ENCODE measurements at regions not wholly inside any gene's neighbourhood (a gene's known extent, or its start where the extent isn't known, plus 50 kb on each side); places are given as distances from the start of the nearest gene placed in this dataset.
A peak's percentile ranks its signal among the peaks of the same experiment; 100 is the strongest.
"Not testable (repeated sequence)": the region's sequence is repeated elsewhere in the genome, so short reads cannot be mapped to it uniquely, and the experiment has no call there.

DNA sequence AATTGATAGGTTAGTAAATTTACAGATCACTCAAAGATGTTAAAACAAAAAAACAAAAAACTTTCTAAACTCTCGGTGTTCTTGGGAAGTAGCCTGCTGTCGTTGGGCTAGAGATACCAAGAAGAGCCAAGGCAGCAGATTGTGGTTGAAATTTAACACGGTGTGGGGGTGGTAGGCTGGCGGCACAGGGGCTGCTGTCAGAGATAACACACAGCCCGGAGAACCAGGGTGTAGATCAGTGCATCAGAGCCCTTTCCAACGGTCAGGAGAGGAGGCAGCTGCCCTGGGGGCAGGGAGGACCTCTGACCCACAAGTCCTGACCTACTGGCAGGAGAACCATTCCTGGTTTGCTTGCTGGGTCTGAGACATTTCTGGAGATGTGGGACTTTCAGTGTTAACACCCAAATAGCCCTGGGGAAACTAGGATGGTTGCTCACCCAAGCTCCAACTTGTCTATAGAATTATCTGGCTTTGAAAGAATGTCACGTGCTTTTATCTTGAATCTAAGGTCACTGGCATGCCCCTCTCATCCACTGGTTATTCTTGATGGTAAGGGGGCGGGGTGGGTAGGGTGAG lies 205.2 kb upstream of the PLGLB2 start:
- H3K4me3 ChIP-seq; H3K27me3 ChIP-seq; H3K36me3 ChIP-seq; H3K4me1 ChIP-seq; H3K9me3 ChIP-seq; intact Hi-C loops (cut with DNase I); H3K27ac ChIP-seq: not testable (repeated sequence)
- 16% methylated on average over 5 of the region's 8 CpGs for WGBS (ENCODE audit: insufficient coverage, low coverage, low lambda C conversion rate, missing lambda C conversion rate)
- peak; percentile 84 to 92 (median 88) for ATAC-seq
- peak; percentile 51 to 57 (median 53) for DNase-seq

DNA sequence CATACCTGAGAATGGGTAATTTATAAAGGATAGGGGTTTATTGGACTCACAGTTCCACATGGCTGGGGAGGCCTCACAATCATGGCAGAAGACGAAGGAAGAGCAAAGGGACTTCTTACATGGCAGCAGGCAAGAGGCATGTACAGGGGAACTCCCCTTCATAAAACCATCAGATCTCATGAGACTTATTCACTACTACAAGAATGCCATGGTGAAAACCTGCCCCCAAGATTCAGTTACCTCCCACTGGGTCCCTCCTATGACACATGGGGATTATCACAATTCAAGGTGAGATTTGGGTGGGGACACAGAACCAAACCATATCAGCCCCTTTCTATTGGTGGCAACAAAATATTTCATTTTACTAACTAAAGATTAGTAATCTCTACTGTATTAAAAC lies 204.1 kb upstream of the PLGLB2 start:
- H3K36me3 ChIP-seq; H3K27ac ChIP-seq; H3K4me1 ChIP-seq; ATAC-seq; H3K4me3 ChIP-seq; DNase-seq; intact Hi-C loops (cut with DNase I); H3K27me3 ChIP-seq; H3K9me3 ChIP-seq: not testable (repeated sequence)
- WGBS (ENCODE audit: insufficient coverage, low coverage, low lambda C conversion rate, missing lambda C conversion rate) = no CpG with 5 or more reads among the region's 1 CpG

DNA sequence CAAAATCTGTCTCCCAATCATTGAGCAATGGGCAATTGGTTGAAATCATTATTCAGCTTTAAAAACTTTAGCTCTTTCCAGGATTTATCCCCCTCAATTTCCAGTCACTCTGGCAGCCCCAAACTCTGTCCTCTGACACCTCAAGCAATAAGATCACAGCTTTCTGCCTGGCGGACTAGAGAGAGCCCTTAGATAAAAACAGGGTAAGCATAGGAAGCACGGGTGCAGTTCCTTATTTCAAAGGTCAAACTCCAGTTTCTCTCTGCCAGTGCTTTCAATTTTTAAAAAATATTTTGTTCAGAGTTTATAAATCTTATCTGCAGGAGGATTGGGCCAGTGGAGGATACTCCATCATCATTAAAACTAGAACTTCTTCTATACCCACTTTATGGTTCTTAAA lies 200.8 kb upstream of the PLGLB2 start:
- H3K4me1 ChIP-seq; DNase-seq; intact Hi-C loops (cut with DNase I); H3K27ac ChIP-seq; H3K9me3 ChIP-seq; H3K4me3 ChIP-seq; H3K27me3 ChIP-seq; H3K36me3 ChIP-seq: not testable (repeated sequence)
- WGBS (ENCODE audit: insufficient coverage, low coverage, low lambda C conversion rate, missing lambda C conversion rate) = 35% methylated on average over 2 of the region's 2 CpGs
- peak in 2 of 4 donors; percentile 31 to 51 for ATAC-seq

DNA sequence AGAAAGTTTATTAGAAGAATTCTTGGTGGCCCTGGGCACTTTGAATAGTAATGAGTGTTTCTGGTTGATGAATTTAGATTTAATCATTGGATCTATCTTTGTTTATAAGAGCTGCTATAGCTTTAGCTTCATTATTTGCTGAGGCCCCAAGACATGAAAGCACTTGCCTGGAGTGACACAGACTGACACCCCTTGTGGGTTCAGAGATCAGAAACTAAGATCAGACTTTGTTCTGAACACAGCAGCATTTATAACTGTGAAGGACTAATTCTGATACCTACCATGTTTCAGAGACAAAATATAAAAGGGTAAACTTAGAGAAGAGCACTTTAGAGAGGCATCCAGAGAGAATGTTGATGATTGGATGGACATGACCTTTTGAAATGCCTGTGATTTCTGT lies 199.9 kb upstream of the PLGLB2 start:
- H3K27me3 ChIP-seq; H3K36me3 ChIP-seq; ATAC-seq; H3K9me3 ChIP-seq; H3K4me3 ChIP-seq; H3K4me1 ChIP-seq; intact Hi-C loops (cut with DNase I); H3K27ac ChIP-seq; DNase-seq: not testable (repeated sequence)

DNA sequence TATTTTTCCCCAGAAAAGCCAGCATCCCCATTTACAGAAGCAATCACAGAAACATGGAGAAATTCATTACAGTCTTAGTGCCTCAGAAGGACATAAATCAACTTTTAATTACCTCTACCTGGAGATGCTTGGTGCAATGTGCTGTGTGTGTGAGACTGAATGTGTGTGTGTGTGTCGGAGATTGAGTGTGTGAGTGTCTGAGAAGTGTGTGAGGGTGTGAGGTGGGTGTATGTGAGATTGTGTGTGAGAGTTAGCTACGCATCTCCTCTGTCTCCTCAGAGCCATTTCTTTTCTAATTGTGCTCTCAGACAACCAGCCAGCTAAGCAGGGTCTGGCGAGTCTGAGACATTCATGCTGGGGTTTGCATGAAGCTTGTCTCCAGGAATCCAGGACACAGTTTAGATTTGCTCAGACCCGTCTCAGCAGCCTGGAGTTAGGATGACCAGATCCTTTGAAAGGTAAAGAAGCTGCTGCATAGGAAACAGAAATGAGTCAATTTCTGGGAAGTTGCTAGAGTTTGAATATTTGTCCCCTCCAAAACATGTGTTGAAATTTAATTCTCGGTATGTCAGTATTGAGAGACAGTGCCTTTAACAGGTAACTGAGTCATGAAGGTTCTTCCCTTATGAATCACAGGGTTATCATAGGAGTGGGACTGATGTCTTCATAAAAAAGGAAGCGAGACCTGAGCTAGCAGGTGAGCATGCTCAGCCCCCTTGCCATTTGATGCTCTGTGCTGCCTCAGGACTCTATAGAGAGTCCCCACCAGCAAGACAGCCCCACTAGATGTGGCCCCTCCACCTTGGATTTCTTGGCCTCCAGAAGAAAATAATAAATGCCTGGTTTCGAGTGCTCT lies 199.0 kb upstream of the PLGLB2 start:
- H3K27ac ChIP-seq; H3K4me1 ChIP-seq; H3K9me3 ChIP-seq; intact Hi-C loops (cut with DNase I); ATAC-seq; H3K4me3 ChIP-seq; H3K27me3 ChIP-seq; DNase-seq; H3K36me3 ChIP-seq: not testable (repeated sequence)
- WGBS (ENCODE audit: insufficient coverage, low coverage, low lambda C conversion rate, missing lambda C conversion rate) = 100% methylated on average over 1 of the region's 7 CpGs

DNA sequence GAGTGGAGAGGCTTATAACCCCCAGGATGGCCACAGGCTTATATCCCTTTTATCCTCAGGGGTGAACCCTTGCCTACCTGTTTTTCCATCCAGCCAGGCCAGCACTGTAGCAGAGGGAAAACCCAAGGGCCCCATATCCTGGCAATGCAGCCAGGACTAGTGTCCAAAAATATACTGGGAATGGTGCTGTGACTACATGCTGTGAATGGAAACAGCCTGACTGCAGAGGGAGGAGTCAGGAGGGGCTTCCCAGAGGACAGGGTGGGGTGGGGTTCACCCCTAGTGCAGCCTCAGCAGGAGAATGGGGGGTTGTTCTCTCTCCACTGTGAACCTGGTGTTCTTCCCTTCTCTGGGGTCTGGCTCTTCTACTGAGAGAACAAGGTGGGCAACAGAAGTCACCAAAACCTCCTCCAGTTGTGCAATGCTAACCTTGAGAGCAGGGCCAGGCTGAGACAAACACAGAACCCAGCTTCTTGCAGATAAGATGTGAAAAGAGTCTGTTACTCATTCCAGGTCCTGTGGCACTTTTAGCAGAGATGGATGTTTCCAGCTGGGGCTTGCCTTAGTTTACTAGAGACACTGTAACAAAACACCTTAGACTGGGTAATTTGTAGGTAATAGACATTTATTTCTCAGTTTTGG lies 198.2 kb upstream of the PLGLB2 start:
- ATAC-seq; intact Hi-C loops (cut with DNase I); H3K27ac ChIP-seq; H3K4me1 ChIP-seq; H3K4me3 ChIP-seq; H3K9me3 ChIP-seq; DNase-seq; H3K27me3 ChIP-seq; H3K36me3 ChIP-seq: not testable (repeated sequence)

DNA sequence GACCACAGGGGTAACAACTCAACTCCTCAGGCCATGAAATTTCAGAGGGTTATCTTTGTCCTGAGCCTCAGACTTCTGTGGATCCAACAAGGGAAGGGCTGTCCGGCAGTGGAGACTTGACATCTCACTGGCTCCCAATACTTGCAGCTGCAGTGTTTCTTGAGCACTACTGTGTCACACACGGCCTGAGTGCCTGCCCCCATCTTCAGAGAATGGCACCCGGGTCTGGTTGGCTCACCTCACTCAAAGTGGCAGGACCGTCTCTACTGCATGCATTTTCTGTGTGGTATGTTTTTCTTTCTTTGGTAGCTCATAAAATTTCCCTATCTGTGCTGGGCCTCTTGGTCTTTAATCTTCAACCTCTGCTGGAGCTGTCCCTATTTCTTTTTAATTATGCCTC lies 193.2 kb upstream of the PLGLB2 start:
- H3K27ac ChIP-seq; DNase-seq; H3K36me3 ChIP-seq; ATAC-seq; H3K9me3 ChIP-seq; H3K27me3 ChIP-seq; H3K4me3 ChIP-seq; intact Hi-C loops (cut with DNase I); H3K4me1 ChIP-seq: not testable (repeated sequence)
- no CpG with 5 or more reads among the region's 4 CpGs for WGBS (ENCODE audit: insufficient coverage, low coverage, low lambda C conversion rate, missing lambda C conversion rate)

DNA sequence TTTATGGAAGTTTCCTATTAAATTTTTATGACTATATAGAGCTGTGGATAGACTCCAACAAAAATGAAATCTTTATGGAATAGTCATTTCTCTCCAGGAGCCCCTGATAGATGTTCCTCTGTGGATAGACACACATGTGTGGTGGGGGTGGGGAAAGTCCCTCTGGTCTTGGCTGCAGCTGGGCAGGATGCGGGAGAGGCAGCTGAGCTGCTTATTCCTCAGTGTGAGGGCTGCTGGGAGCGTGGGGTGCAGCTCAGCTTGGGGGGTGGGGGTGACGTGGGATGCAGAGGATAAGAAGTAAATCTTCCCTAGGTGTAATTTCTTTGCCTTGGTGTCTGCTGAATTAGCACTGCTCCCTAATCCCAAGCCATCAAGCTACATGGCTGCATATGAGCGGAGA lies 192.8 kb upstream of the PLGLB2 start:
- H3K27ac ChIP-seq; DNase-seq; intact Hi-C loops (cut with DNase I); H3K36me3 ChIP-seq; ATAC-seq; H3K4me1 ChIP-seq; H3K9me3 ChIP-seq; H3K27me3 ChIP-seq; H3K4me3 ChIP-seq: not testable (repeated sequence)
- no CpG with 5 or more reads among the region's 4 CpGs for WGBS (ENCODE audit: insufficient coverage, low coverage, low lambda C conversion rate, missing lambda C conversion rate)

DNA sequence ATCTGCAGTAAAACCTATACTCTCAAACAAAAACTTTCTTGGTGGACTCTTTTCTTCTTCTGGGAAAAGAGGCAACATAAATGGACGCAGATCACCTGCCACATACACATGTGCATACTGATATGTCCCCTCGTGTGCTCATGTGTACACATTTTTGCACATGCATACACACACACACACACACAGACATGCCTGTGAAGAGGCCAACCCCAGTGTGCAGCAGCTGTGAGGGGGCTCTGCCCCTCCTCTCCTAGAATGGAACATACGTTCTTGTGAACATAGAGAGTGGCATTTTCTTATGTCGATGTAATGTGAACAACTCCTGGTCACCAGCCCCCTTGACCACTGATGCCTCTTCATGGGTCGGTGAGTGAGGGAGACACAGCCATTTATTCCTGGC lies 188.9 kb upstream of the PLGLB2 start:
- intact Hi-C loops (cut with DNase I); H3K4me1 ChIP-seq; DNase-seq; H3K9me3 ChIP-seq; H3K27ac ChIP-seq; H3K27me3 ChIP-seq; H3K4me3 ChIP-seq; ATAC-seq; H3K36me3 ChIP-seq: not testable (repeated sequence)
- no CpG with 5 or more reads among the region's 5 CpGs for WGBS (ENCODE audit: insufficient coverage, low coverage, low lambda C conversion rate, missing lambda C conversion rate)

DNA sequence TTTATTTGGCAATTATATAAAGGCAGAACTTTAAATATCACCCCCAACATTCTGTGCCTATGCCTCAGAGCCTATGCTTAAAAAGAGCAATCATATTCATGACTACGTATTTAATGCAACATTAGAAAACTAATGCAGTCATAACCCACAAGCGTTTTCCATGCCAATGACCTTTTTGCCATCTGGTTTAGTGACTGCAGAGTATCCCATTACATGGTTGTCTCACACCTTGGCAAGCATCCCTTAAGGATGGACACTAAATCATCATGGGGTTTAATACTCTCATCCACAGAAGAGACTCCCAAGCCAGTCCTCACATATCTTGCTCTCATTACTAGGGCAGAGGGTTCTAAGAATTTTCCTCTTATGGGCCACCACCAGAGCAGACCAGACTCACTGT lies 188.2 kb upstream of the PLGLB2 start:
- ATAC-seq; H3K9me3 ChIP-seq; H3K36me3 ChIP-seq; DNase-seq; H3K27me3 ChIP-seq; H3K27ac ChIP-seq; H3K4me1 ChIP-seq; H3K4me3 ChIP-seq; intact Hi-C loops (cut with DNase I): not testable (repeated sequence)
- no CpG with 5 or more reads among the region's 2 CpGs for WGBS (ENCODE audit: insufficient coverage, low coverage, low lambda C conversion rate, missing lambda C conversion rate)

DNA sequence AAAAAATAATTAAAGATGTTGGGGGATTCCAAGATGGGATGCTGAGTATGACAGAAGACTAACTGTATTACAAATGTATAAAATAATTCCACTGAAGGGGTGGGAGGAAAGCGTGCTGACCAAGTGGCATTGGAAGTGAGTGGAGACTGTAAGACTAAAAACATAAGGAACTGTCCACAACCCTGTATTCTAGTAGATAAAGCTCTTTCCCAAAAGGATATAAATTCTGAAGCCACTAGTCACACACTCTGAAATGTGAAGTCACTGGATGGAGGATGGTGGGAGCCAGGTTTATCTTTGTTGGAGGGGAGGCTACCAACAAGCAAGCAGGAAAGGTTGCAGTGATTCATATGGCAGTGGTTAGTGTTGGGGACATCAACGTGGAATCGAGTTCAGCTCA lies 182.8 kb upstream of the PLGLB2 start:
- H3K36me3 ChIP-seq; DNase-seq; intact Hi-C loops (cut with DNase I); H3K9me3 ChIP-seq; H3K4me1 ChIP-seq; H3K27me3 ChIP-seq; H3K4me3 ChIP-seq; ATAC-seq; H3K27ac ChIP-seq: not testable (repeated sequence)
- WGBS (ENCODE audit: insufficient coverage, low coverage, low lambda C conversion rate, missing lambda C conversion rate) = 100% methylated on average over 1 of the region's 3 CpGs

Measured in right lobe of liver (tissue), 6 donors.